ENCODE measurements at regions not wholly inside any gene's neighbourhood (a gene's known extent, or its start where the extent isn't known, plus 50 kb on each side); places are given as distances from the start of the nearest gene placed in this dataset.
"Not testable (repeated sequence)": the region's sequence is repeated elsewhere in the genome, so short reads cannot be mapped to it uniquely, and the experiment has no call there.

DNA sequence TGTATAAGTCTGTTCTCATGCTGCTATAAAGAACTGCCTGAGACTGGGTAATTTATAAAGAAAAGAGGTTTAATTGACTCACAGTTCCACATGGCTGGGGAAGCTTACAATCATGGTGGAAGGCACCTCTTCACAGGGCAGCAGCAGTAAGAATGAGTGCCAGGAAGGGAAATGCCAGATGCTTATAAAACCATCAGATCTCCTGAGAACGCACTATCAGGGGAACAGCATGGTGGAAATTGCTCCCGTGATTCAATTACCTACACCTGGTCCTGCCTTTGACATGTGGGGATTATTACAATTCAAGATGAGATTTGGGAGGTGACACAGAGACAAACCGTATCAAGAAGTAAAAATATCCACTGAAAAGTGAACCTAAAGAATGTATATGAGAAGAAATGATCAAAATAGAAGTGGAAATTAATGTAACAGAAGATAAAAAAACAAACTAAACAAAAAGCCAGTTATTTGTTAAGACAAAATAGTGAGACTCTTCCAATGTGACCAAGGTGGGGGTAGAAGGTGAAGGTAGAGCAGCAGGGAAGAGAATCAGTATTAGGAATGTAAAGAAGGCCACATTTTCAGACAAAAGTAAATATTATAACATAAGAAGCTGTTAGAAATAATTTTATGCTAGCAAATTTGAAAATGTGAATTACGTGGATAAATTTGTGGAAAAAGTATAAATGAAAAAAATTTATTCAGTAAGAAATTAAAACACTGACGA lies 372.9 kb downstream of the NKX6-1 start:
- Histone ChIP-seq H3K27ac (ENCODE audit: low read depth, low read length, poor library complexity, severe bottlenecking) (no peak overlapping the region), H3K27me3 (replicated peaks; ENCODE audit: insufficient read depth, low read depth, low read length, poor library complexity) (no peaks in the 10 kb centered on the region), H3K36me3 (ENCODE audit: insufficient read depth, low read length, poor library complexity, severe bottlenecking) (no peaks in the 10 kb centered on the region), H3K4me3 (ENCODE audit: low read depth, low read length, poor library complexity, severe bottlenecking) (no peak overlapping the region), H3K9me3 (ENCODE audit: low read depth, low read length, poor library complexity, severe bottlenecking) (no peaks in the 10 kb centered on the region), H3K4me1 (ENCODE audit: insufficient read depth, low read length, poor library complexity, severe bottlenecking) (no peaks in the 10 kb centered on the region)
- intact Hi-C loops (cut with micrococcal nuclease; ENCODE audit: unreplicated experiment), result no loop called here
- POLR2A ChIA-PET (ENCODE audit: low non-redundant PET), result no interaction called here
- BruUV-seq (replicated peaks), result no TSS peak
- no peak for TF ChIP-seq EZH2 (IDR thresholded peaks at IDR 0.05; ENCODE audit: borderline replicate concordance, low read depth, low read length, poor library complexity, severe bottlenecking)
- TF ChIP-seq, protein P1, sequence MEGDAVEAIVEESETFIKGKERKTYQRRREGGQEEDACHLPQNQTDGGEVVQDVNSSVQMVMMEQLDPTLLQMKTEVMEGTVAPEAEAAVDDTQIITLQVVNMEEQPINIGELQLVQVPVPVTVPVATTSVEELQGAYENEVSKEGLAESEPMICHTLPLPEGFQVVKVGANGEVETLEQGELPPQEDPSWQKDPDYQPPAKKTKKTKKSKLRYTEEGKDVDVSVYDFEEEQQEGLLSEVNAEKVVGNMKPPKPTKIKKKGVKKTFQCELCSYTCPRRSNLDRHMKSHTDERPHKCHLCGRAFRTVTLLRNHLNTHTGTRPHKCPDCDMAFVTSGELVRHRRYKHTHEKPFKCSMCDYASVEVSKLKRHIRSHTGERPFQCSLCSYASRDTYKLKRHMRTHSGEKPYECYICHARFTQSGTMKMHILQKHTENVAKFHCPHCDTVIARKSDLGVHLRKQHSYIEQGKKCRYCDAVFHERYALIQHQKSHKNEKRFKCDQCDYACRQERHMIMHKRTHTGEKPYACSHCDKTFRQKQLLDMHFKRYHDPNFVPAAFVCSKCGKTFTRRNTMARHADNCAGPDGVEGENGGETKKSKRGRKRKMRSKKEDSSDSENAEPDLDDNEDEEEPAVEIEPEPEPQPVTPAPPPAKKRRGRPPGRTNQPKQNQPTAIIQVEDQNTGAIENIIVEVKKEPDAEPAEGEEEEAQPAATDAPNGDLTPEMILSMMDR (conservative IDR thresholded peaks at IDR 0.05; ENCODE audit: low read depth, low read length), result no peak
- no peak for DNase-seq (ENCODE audit: low spot score)
- CTCF ChIA-PET, result no interaction called here

DNA sequence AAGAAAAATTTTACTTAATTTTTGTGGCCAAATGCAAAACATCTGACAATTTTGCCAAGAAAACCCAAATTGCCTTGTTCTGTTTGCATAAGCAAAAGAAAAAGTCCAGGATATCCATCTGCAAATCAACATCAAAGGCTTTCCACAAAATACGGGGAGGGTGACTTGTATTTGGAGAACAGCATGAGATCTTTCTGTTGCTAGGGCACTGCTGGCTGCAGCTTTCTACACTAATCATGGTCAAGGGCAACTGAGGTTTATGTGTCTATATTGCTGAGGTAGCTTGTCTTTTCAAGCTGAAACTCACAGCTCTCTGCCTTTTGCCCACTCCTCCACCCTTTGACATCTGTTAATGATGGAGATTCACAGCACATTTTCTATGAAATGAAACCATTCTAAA lies 389.1 kb downstream of the NKX6-1 start:
- no peak for TF ChIP-seq EZH2 (IDR thresholded peaks at IDR 0.05; ENCODE audit: borderline replicate concordance, low read depth, low read length, poor library complexity, severe bottlenecking)
- TF ChIP-seq, protein P1 (conservative IDR thresholded peaks at IDR 0.05; ENCODE audit: low read depth, low read length), result no peak
- ChIA-PET CTCF (no interaction called here), POLR2A (ENCODE audit: low non-redundant PET) (interaction anchor here (0.6 kb wide), 1 partner anchor 1873 kb away, joined by 3 read pairs; no protein-coding TSS in a partner anchor)
- Histone ChIP-seq H3K4me1 (ENCODE audit: insufficient read depth, low read length, poor library complexity, severe bottlenecking) (no peaks in the 10 kb centered on the region), H3K27me3 (replicated peaks; ENCODE audit: insufficient read depth, low read depth, low read length, poor library complexity) (no peaks in the 10 kb centered on the region), H3K9me3 (ENCODE audit: low read depth, low read length, poor library complexity, severe bottlenecking) (no peaks in the 10 kb centered on the region), H3K27ac (ENCODE audit: low read depth, low read length, poor library complexity, severe bottlenecking) (no peak overlapping the region), H3K36me3 (ENCODE audit: insufficient read depth, low read length, poor library complexity, severe bottlenecking) (no peaks in the 10 kb centered on the region), H3K4me3 (ENCODE audit: low read depth, low read length, poor library complexity, severe bottlenecking) (no peak overlapping the region)
- intact Hi-C loops (cut with micrococcal nuclease; ENCODE audit: unreplicated experiment), result no loop called here
- no peak for DNase-seq (ENCODE audit: low spot score)
- BruUV-seq (replicated peaks), result no TSS peak

DNA sequence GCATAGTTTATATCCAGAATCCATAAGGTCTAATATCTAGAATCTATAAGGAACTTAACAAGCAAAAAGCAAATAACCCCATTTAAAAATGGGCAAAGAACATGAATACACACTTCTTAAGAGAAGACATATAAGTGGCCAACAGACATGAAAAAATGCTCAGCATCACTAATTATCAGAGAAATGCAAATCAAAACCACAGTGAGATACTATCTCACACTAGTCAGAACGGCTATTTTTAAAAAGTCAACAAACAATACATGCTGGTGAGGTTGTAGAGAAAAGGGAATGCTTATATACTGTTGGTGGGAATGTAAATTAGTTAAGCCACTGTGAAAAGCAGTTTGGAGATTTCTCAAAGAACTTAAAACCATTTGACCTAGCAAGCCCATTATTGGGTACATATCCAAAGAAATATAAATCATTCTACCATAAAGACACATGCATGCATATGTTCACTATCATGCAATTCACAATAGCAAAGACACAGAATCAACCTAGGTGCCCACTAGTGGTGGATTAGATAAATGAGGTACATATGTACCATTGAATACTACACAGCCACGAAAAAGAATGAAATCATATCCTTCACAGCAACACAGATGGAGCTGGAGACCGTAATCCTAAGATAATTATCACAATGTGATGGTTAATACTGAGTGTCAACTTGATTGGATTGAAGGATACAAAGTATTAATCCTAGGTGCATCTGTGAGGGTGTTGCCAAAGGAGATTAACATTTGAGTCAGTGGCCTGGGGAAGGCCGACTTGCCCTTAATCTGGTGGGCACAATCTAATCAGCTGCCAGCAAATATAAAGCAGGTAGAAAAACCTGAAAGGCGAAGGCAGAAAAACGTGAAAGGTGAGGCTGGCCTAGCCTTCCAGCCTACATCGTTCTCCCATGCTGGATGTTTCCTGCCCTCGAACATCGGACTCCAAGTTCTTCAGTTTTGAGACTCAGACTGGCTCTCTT lies 397.2 kb downstream of the NKX6-1 start:
- H3K27ac ChIP-seq (ENCODE audit: low read depth, low read length, poor library complexity, severe bottlenecking); H3K9me3 ChIP-seq (ENCODE audit: low read depth, low read length, poor library complexity, severe bottlenecking); H3K27me3 ChIP-seq (replicated peaks; ENCODE audit: insufficient read depth, low read depth, low read length, poor library complexity); POLR2A ChIA-PET (ENCODE audit: low non-redundant PET); DNase-seq (ENCODE audit: low spot score); CTCF ChIA-PET; H3K4me3 ChIP-seq (ENCODE audit: low read depth, low read length, poor library complexity, severe bottlenecking); BruUV-seq (replicated peaks); intact Hi-C loops (cut with micrococcal nuclease; ENCODE audit: unreplicated experiment); H3K36me3 ChIP-seq (ENCODE audit: insufficient read depth, low read length, poor library complexity, severe bottlenecking); H3K4me1 ChIP-seq (ENCODE audit: insufficient read depth, low read length, poor library complexity, severe bottlenecking): not testable (repeated sequence)
